Endothelial cell (in vitro differentiated cells): ENCODE measurements at regions not wholly inside any gene's neighbourhood (a gene's known extent, or its start where the extent isn't known, plus 50 kb on each side); places are given as distances from the start of the nearest gene placed in this dataset.

Experiments used
- DNase-seq: peaks from one replicate; pipeline ENCODE4 v3.0.0; 2021; ENCODE audit warnings: low spot score
- H3K27ac Mint-ChIP-seq: one replicate; pipeline ENCODE4 v1.8.0; 2021; ENCODE audit warnings: mixed read lengths, inconsistent platforms; ENCODE audit not compliant: unreplicated experiment
- H3K27me3 Mint-ChIP-seq: one replicate; pipeline ENCODE4 v1.8.0; 2021; ENCODE audit warnings: mild to moderate bottlenecking, moderate library complexity, mixed read lengths, inconsistent platforms; ENCODE audit not compliant: unreplicated experiment
- H3K36me3 Mint-ChIP-seq: one replicate; pipeline ENCODE4 v1.8.0; 2021; ENCODE audit warnings: mild to moderate bottlenecking, low read depth, mixed read lengths, inconsistent platforms; ENCODE audit not compliant: unreplicated experiment
- H3K4me1 Mint-ChIP-seq: one replicate; pipeline ENCODE4 v1.8.0; 2021; ENCODE audit warnings: mild to moderate bottlenecking, mixed read lengths, inconsistent platforms; ENCODE audit not compliant: unreplicated experiment
- H3K4me3 Mint-ChIP-seq: one replicate; pipeline ENCODE4 v1.8.0; 2021; ENCODE audit warnings: mild to moderate bottlenecking, mixed read lengths, inconsistent platforms; ENCODE audit not compliant: unreplicated experiment
- H3K9me3 Mint-ChIP-seq: one replicate; pipeline ENCODE4 v1.8.0; 2021; ENCODE audit warnings: mixed read lengths, inconsistent platforms; ENCODE audit not compliant: unreplicated experiment
- CTCF ChIP-seq: fragments of 200-600 bp; sonication (generic); IDR thresholded peaks from one replicate; pipeline ENCODE4 v1.5.0; 2021; ENCODE audit warnings: antibody characterized with exemption; ENCODE audit not compliant: unreplicated experiment

GRCh38 chr15:88389120-88389519 is 78.1 kb downstream of the MRPL46 start:
- Mint-ChIP-seq H3K4me1 (no peaks in the 10 kb centered on the region), H3K27ac (no peak overlapping the region)
- DNase-seq, result no peak

GRCh38 chr15:88388686-88389085 is 78.5 kb downstream of the MRPL46 start:
- H3K27ac Mint-ChIP-seq, result no peak overlapping the region
- H3K4me3 Mint-ChIP-seq, result no peak overlapping the region

More at GRCh38 chr15:88389120-88389519, 78.1 kb downstream of the MRPL46 start:
- H3K36me3 Mint-ChIP-seq, result no peaks in the 10 kb centered on the region
- H3K4me3 Mint-ChIP-seq, result no peak overlapping the region
- no peak for TF ChIP-seq CTCF
- H3K9me3 Mint-ChIP-seq, result no peaks in the 10 kb centered on the region
- peaks cover 2% of the 10 kb centered on the region for H3K27me3 Mint-ChIP-seq

GRCh38 chr15:88385078-88385700 is 82.0 kb downstream of the MRPL46 start:
- H3K9me3 Mint-ChIP-seq, result no peaks in the 10 kb centered on the region
- no peak overlapping the region for H3K4me3 Mint-ChIP-seq
- DNase-seq, result no peak
- peaks cover 2% of the 10 kb centered on the region for H3K27me3 Mint-ChIP-seq
- no peaks in the 10 kb centered on the region for H3K4me1 Mint-ChIP-seq
- no peaks in the 10 kb centered on the region for H3K36me3 Mint-ChIP-seq
- TF ChIP-seq CTCF, result no peak
- no peak overlapping the region for H3K27ac Mint-ChIP-seq

More at GRCh38 chr15:88388686-88389085, 78.5 kb downstream of the MRPL46 start:
- peaks cover 2% of the 10 kb centered on the region for H3K27me3 Mint-ChIP-seq
- DNase-seq, result no peak
- no peak for TF ChIP-seq CTCF
- no peaks in the 10 kb centered on the region for H3K4me1 Mint-ChIP-seq
- H3K36me3 Mint-ChIP-seq, result no peaks in the 10 kb centered on the region
- H3K9me3 Mint-ChIP-seq, result no peaks in the 10 kb centered on the region

- TF ChIP-seq CTCF, result no peak
- no peaks in the 10 kb centered on the region for H3K36me3 Mint-ChIP-seq
- H3K4me1 Mint-ChIP-seq, result no peaks in the 10 kb centered on the region
- no peak overlapping the region for H3K27ac Mint-ChIP-seq
- no peaks in the 10 kb centered on the region for H3K9me3 Mint-ChIP-seq
- H3K4me3 Mint-ChIP-seq, result no peak overlapping the region
- peaks cover 2% of the 10 kb centered on the region for H3K27me3 Mint-ChIP-seq
- DNase-seq, result no peak
Observed at GRCh38 chr15:88383354-88383753, 83.8 kb downstream of the MRPL46 start.

- Mint-ChIP-seq H3K4me3 (no peak overlapping the region), H3K27ac (no peak overlapping the region), H3K9me3 (no peaks in the 10 kb centered on the region), H3K4me1 (no peaks in the 10 kb centered on the region), H3K27me3 (no peaks in the 10 kb centered on the region), H3K36me3 (no peaks in the 10 kb centered on the region)
- DNase-seq, result no peak
- TF ChIP-seq CTCF, result no peak
Observed at GRCh38 chr15:88382482-88382983, 84.7 kb downstream of the MRPL46 start.
